ENCODE measurements at regions not wholly inside any gene's neighbourhood (a gene's known extent, or its start where the extent isn't known, plus 50 kb on each side); places are given as distances from the start of the nearest gene placed in this dataset.

GRCh38 chr1:194167956-194168640 lies 981.7 kb upstream of the B3GALT2 start:
- no peaks in the 10 kb centered on the region for H3K4me1 ChIP-seq (replicated peaks; ENCODE audit: insufficient read depth)
- no peaks in the 10 kb centered on the region for H3K79me2 ChIP-seq (ENCODE audit: low read depth)
- CTCF ChIA-PET = no interaction called here
- no peak for TF ChIP-seq EZH2 (IDR thresholded peaks at IDR 0.05; ENCODE audit: low read depth)
- no peak overlapping the region for H3K4me3 ChIP-seq
- no peak for DNase-seq
- H3K9me3 ChIP-seq (ENCODE audit: insufficient read depth, low read depth) = no peaks in the 10 kb centered on the region
- H4K20me1 ChIP-seq (ENCODE audit: insufficient read depth) = no peaks in the 10 kb centered on the region
- H3K36me3 ChIP-seq (ENCODE audit: low read depth) = no peaks in the 10 kb centered on the region
- POLR2A ChIA-PET (ENCODE audit: unreplicated experiment) = no interaction called here
- BruUV-seq (replicated peaks) = no TSS peak
- H3K27ac ChIP-seq = no peak overlapping the region
- no peaks in the 10 kb centered on the region; the same call in 1 of the 2 replicates for H3K9me2 ChIP-seq (ENCODE audit: insufficient read depth)
- intact Hi-C loops (cut with micrococcal nuclease; ENCODE audit: unreplicated experiment) = no loop called here
- H3K27me3 ChIP-seq (ENCODE audit: insufficient read depth, low read depth) = no peaks in the 10 kb centered on the region
- no peaks in the 10 kb centered on the region for H3F3A ChIP-seq (ENCODE audit: insufficient read depth, low read depth)
- H3K4me2 ChIP-seq = no peak overlapping the region
- H2AFZ ChIP-seq = no peak overlapping the region

GRCh38 chr1:194164755-194165154 lies 978.3 kb upstream of the B3GALT2 start:
- H3K9me3 ChIP-seq (ENCODE audit: insufficient read depth, low read depth) = no peaks in the 10 kb centered on the region

GRCh38 chr1:194161591-194161990 lies 975.2 kb upstream of the B3GALT2 start:
- no peak for DNase-seq
- H3K27me3 ChIP-seq (ENCODE audit: insufficient read depth, low read depth) = no peaks in the 10 kb centered on the region
- no TSS peak for BruUV-seq (replicated peaks)
- no peaks in the 10 kb centered on the region; the same call in 1 of the 2 replicates for H3K9me2 ChIP-seq (ENCODE audit: insufficient read depth)
- no peaks in the 10 kb centered on the region for H3K4me1 ChIP-seq (replicated peaks; ENCODE audit: insufficient read depth)
- H2AFZ ChIP-seq = no peak overlapping the region
- CTCF ChIA-PET = no interaction called here
- intact Hi-C loops (cut with micrococcal nuclease; ENCODE audit: unreplicated experiment) = no loop called here
- H3K9me3 ChIP-seq (ENCODE audit: insufficient read depth, low read depth) = no peaks in the 10 kb centered on the region
- no peak overlapping the region for H3K4me2 ChIP-seq
- no peaks in the 10 kb centered on the region for H3F3A ChIP-seq (ENCODE audit: insufficient read depth, low read depth)
- no peaks in the 10 kb centered on the region for H4K20me1 ChIP-seq (ENCODE audit: insufficient read depth)
- POLR2A ChIA-PET (ENCODE audit: unreplicated experiment) = no interaction called here
- H3K27ac ChIP-seq = no peak overlapping the region
- H3K79me2 ChIP-seq (ENCODE audit: low read depth) = no peaks in the 10 kb centered on the region
- H3K36me3 ChIP-seq (ENCODE audit: low read depth) = no peaks in the 10 kb centered on the region
- H3K4me3 ChIP-seq = no peak overlapping the region
- TF ChIP-seq EZH2 (IDR thresholded peaks at IDR 0.05; ENCODE audit: low read depth) (no peak), CTCF (conservative IDR thresholded peaks at IDR 0.05) (no peak)

More at GRCh38 chr1:194164755-194165154, 978.3 kb upstream of the B3GALT2 start:
- DNase-seq = no peak
- Histone ChIP-seq H3F3A (ENCODE audit: insufficient read depth, low read depth) (no peaks in the 10 kb centered on the region), H3K4me2 (no peak overlapping the region), H3K4me3 (no peak overlapping the region), H3K27ac (no peak overlapping the region), H3K79me2 (ENCODE audit: low read depth) (no peaks in the 10 kb centered on the region), H3K9me2 (ENCODE audit: insufficient read depth) (no peaks in the 10 kb centered on the region; the same call in 1 of the 2 replicates), H3K36me3 (ENCODE audit: low read depth) (no peaks in the 10 kb centered on the region), H2AFZ (no peak overlapping the region), H4K20me1 (ENCODE audit: insufficient read depth) (no peaks in the 10 kb centered on the region), H3K27me3 (ENCODE audit: insufficient read depth, low read depth) (no peaks in the 10 kb centered on the region), H3K4me1 (replicated peaks; ENCODE audit: insufficient read depth) (no peaks in the 10 kb centered on the region)
- ChIA-PET CTCF (no interaction called here), POLR2A (ENCODE audit: unreplicated experiment) (no interaction called here)
- TF ChIP-seq CTCF (conservative IDR thresholded peaks at IDR 0.05) = no peak
- no peak for TF ChIP-seq EZH2 (IDR thresholded peaks at IDR 0.05; ENCODE audit: low read depth)
- intact Hi-C loops (cut with micrococcal nuclease; ENCODE audit: unreplicated experiment) = no loop called here
- BruUV-seq (replicated peaks) = no TSS peak

- Histone ChIP-seq H3K79me2 (ENCODE audit: low read depth) (no peaks in the 10 kb centered on the region), H3K27ac (no peak overlapping the region), H3K4me1 (replicated peaks; ENCODE audit: insufficient read depth) (no peaks in the 10 kb centered on the region), H3K9me3 (ENCODE audit: insufficient read depth, low read depth) (no peaks in the 10 kb centered on the region), H3K27me3 (ENCODE audit: insufficient read depth, low read depth) (no peaks in the 10 kb centered on the region), H4K20me1 (ENCODE audit: insufficient read depth) (no peaks in the 10 kb centered on the region), H2AFZ (no peak overlapping the region), H3K9me2 (ENCODE audit: insufficient read depth) (no peaks in the 10 kb centered on the region; the same call in 1 of the 2 replicates), H3K4me2 (no peak overlapping the region), H3F3A (ENCODE audit: insufficient read depth, low read depth) (no peaks in the 10 kb centered on the region), H3K36me3 (ENCODE audit: low read depth) (no peaks in the 10 kb centered on the region), H3K4me3 (no peak overlapping the region)
- CTCF ChIA-PET = no interaction called here
- BruUV-seq (replicated peaks) = no TSS peak
- POLR2A ChIA-PET (ENCODE audit: unreplicated experiment) = no interaction called here
- TF ChIP-seq CTCF (conservative IDR thresholded peaks at IDR 0.05) = no peak
- TF ChIP-seq EZH2 (IDR thresholded peaks at IDR 0.05; ENCODE audit: low read depth) = no peak
- intact Hi-C loops (cut with micrococcal nuclease; ENCODE audit: unreplicated experiment) = no loop called here
- no peak for DNase-seq
These were observed 973.5 kb upstream of the B3GALT2 start for GRCh38 chr1:194159941-194160340.

Data from PC-9 (cell line).